ENCODE measurements at regions not wholly inside any gene's neighbourhood (a gene's known extent, or its start where the extent isn't known, plus 50 kb on each side); places are given as distances from the start of the nearest gene placed in this dataset.

- Histone ChIP-seq H3K27ac (ENCODE audit: low read length) (no peak overlapping the region), H3K79me2 (ENCODE audit: low read length) (no peaks in the 10 kb centered on the region), H2AFZ (ENCODE audit: low read length) (no peak overlapping the region), H3K36me3 (ENCODE audit: insufficient read depth, low read length) (no peaks in the 10 kb centered on the region), H3K4me3 (ENCODE audit: low read length) (no peak overlapping the region), H3K9ac (ENCODE audit: low read length) (no peak overlapping the region), H3K4me1 (ENCODE audit: low read length) (no peaks in the 10 kb centered on the region), H3K9me2 (replicated peaks; ENCODE audit: insufficient read depth, low read length) (no peaks in the 10 kb centered on the region), H3K4me2 (ENCODE audit: low read depth, low read length, poor library complexity, severe bottlenecking) (no peak overlapping the region), H3K9me3 (ENCODE audit: low read length) (no peaks in the 10 kb centered on the region), H4K20me1 (ENCODE audit: insufficient read depth, low read depth, low read length) (no peaks in the 10 kb centered on the region), H3K27me3 (ENCODE audit: low read length) (no peaks in the 10 kb centered on the region)
- DNase-seq = no peak
Observed at GRCh38 chr20:12891643-12892042, 117.1 kb upstream of the SPTLC3 start.

GRCh38 chr20:12893019-12893418 lies 115.8 kb upstream of the SPTLC3 start:
- no peaks in the 10 kb centered on the region for H3K79me2 ChIP-seq (ENCODE audit: low read length)
- no peaks in the 10 kb centered on the region for H3K27me3 ChIP-seq (ENCODE audit: low read length)
- H2AFZ ChIP-seq (ENCODE audit: low read length) = no peak overlapping the region
- no peak for DNase-seq
- H3K4me3 ChIP-seq (ENCODE audit: low read length) = no peak overlapping the region
- no peak overlapping the region for H3K27ac ChIP-seq (ENCODE audit: low read length)
- H3K9me3 ChIP-seq (ENCODE audit: low read length) = no peaks in the 10 kb centered on the region
- no peaks in the 10 kb centered on the region for H4K20me1 ChIP-seq (ENCODE audit: insufficient read depth, low read depth, low read length)
- H3K4me2 ChIP-seq (ENCODE audit: low read depth, low read length, poor library complexity, severe bottlenecking) = no peak overlapping the region
- H3K9ac ChIP-seq (ENCODE audit: low read length) = no peak overlapping the region
- H3K4me1 ChIP-seq (ENCODE audit: low read length) = no peaks in the 10 kb centered on the region
- H3K9me2 ChIP-seq (replicated peaks; ENCODE audit: insufficient read depth, low read length) = no peaks in the 10 kb centered on the region
- H3K36me3 ChIP-seq (ENCODE audit: insufficient read depth, low read length) = no peaks in the 10 kb centered on the region

GRCh38 chr20:12893653-12894052 lies 115.1 kb upstream of the SPTLC3 start:
- H3K9me2 ChIP-seq (replicated peaks; ENCODE audit: insufficient read depth, low read length) = no peaks in the 10 kb centered on the region
- H3K27ac ChIP-seq (ENCODE audit: low read length) = no peak overlapping the region
- no peak for DNase-seq
- H3K4me1 ChIP-seq (ENCODE audit: low read length) = no peaks in the 10 kb centered on the region
- no peak overlapping the region for H3K4me2 ChIP-seq (ENCODE audit: low read depth, low read length, poor library complexity, severe bottlenecking)
- no peak overlapping the region for H3K9ac ChIP-seq (ENCODE audit: low read length)
- H3K27me3 ChIP-seq (ENCODE audit: low read length) = no peaks in the 10 kb centered on the region
- no peaks in the 10 kb centered on the region for H3K79me2 ChIP-seq (ENCODE audit: low read length)
- H3K4me3 ChIP-seq (ENCODE audit: low read length) = no peak overlapping the region
- H3K9me3 ChIP-seq (ENCODE audit: low read length) = no peaks in the 10 kb centered on the region
- H3K36me3 ChIP-seq (ENCODE audit: insufficient read depth, low read length) = no peaks in the 10 kb centered on the region
- no peaks in the 10 kb centered on the region for H4K20me1 ChIP-seq (ENCODE audit: insufficient read depth, low read depth, low read length)
- no peak overlapping the region for H2AFZ ChIP-seq (ENCODE audit: low read length)

GRCh38 chr20:12894089-12894488 lies 114.7 kb upstream of the SPTLC3 start:
- Histone ChIP-seq H3K36me3 (ENCODE audit: insufficient read depth, low read length) (no peaks in the 10 kb centered on the region), H3K27ac (ENCODE audit: low read length) (no peak overlapping the region), H3K79me2 (ENCODE audit: low read length) (no peaks in the 10 kb centered on the region), H3K9ac (ENCODE audit: low read length) (no peak overlapping the region), H3K4me1 (ENCODE audit: low read length) (no peaks in the 10 kb centered on the region), H3K27me3 (ENCODE audit: low read length) (no peaks in the 10 kb centered on the region), H3K9me2 (replicated peaks; ENCODE audit: insufficient read depth, low read length) (no peaks in the 10 kb centered on the region), H2AFZ (ENCODE audit: low read length) (no peak overlapping the region), H3K9me3 (ENCODE audit: low read length) (no peaks in the 10 kb centered on the region), H3K4me3 (ENCODE audit: low read length) (no peak overlapping the region), H3K4me2 (ENCODE audit: low read depth, low read length, poor library complexity, severe bottlenecking) (no peak overlapping the region), H4K20me1 (ENCODE audit: insufficient read depth, low read depth, low read length) (no peaks in the 10 kb centered on the region)
- no peak for DNase-seq

- H3K27ac ChIP-seq (ENCODE audit: low read length) = no peak overlapping the region
- no peak overlapping the region for H2AFZ ChIP-seq (ENCODE audit: low read length)
- H3K79me2 ChIP-seq (ENCODE audit: low read length) = no peaks in the 10 kb centered on the region
- H3K36me3 ChIP-seq (ENCODE audit: insufficient read depth, low read length) = no peaks in the 10 kb centered on the region
- no peak overlapping the region for H3K9ac ChIP-seq (ENCODE audit: low read length)
- H3K9me2 ChIP-seq (replicated peaks; ENCODE audit: insufficient read depth, low read length) = no peaks in the 10 kb centered on the region
- no peak overlapping the region for H3K4me3 ChIP-seq (ENCODE audit: low read length)
- H3K4me2 ChIP-seq (ENCODE audit: low read depth, low read length, poor library complexity, severe bottlenecking) = no peak overlapping the region
- DNase-seq = no peak
- H3K9me3 ChIP-seq (ENCODE audit: low read length) = no peaks in the 10 kb centered on the region
- no peaks in the 10 kb centered on the region for H3K4me1 ChIP-seq (ENCODE audit: low read length)
- H3K27me3 ChIP-seq (ENCODE audit: low read length) = no peaks in the 10 kb centered on the region
- H4K20me1 ChIP-seq (ENCODE audit: insufficient read depth, low read depth, low read length) = no peaks in the 10 kb centered on the region
Observed at GRCh38 chr20:12896180-12896579, 112.6 kb upstream of the SPTLC3 start.

- H3K27me3 ChIP-seq (ENCODE audit: low read length) = no peaks in the 10 kb centered on the region
- H3K4me1 ChIP-seq (ENCODE audit: low read length) = no peaks in the 10 kb centered on the region
- no peaks in the 10 kb centered on the region for H3K36me3 ChIP-seq (ENCODE audit: insufficient read depth, low read length)
- no peak overlapping the region for H3K9ac ChIP-seq (ENCODE audit: low read length)
- H3K79me2 ChIP-seq (ENCODE audit: low read length) = no peaks in the 10 kb centered on the region
- H3K4me3 ChIP-seq (ENCODE audit: low read length) = no peak overlapping the region
- H3K9me3 ChIP-seq (ENCODE audit: low read length) = no peaks in the 10 kb centered on the region
- H4K20me1 ChIP-seq (ENCODE audit: insufficient read depth, low read depth, low read length) = no peaks in the 10 kb centered on the region
- no peak overlapping the region for H2AFZ ChIP-seq (ENCODE audit: low read length)
- no peak for DNase-seq
- no peak overlapping the region for H3K27ac ChIP-seq (ENCODE audit: low read length)
- H3K9me2 ChIP-seq (replicated peaks; ENCODE audit: insufficient read depth, low read length) = no peaks in the 10 kb centered on the region
- no peak overlapping the region for H3K4me2 ChIP-seq (ENCODE audit: low read depth, low read length, poor library complexity, severe bottlenecking)
Observed at GRCh38 chr20:12902992-12903391, 105.8 kb upstream of the SPTLC3 start.

- no peaks in the 10 kb centered on the region for H3K27me3 ChIP-seq (ENCODE audit: low read length)
- H3K4me1 ChIP-seq (ENCODE audit: low read length) = no peaks in the 10 kb centered on the region
- DNase-seq = no peak
- H3K27ac ChIP-seq (ENCODE audit: low read length) = no peak overlapping the region
- H2AFZ ChIP-seq (ENCODE audit: low read length) = no peak overlapping the region
- H3K36me3 ChIP-seq (ENCODE audit: insufficient read depth, low read length) = no peaks in the 10 kb centered on the region
- no peaks in the 10 kb centered on the region for H4K20me1 ChIP-seq (ENCODE audit: insufficient read depth, low read depth, low read length)
- H3K79me2 ChIP-seq (ENCODE audit: low read length) = no peaks in the 10 kb centered on the region
- no peak overlapping the region for H3K4me3 ChIP-seq (ENCODE audit: low read length)
- H3K4me2 ChIP-seq (ENCODE audit: low read depth, low read length, poor library complexity, severe bottlenecking) = no peak overlapping the region
- no peak overlapping the region for H3K9ac ChIP-seq (ENCODE audit: low read length)
- H3K9me3 ChIP-seq (ENCODE audit: low read length) = no peaks in the 10 kb centered on the region
- H3K9me2 ChIP-seq (replicated peaks; ENCODE audit: insufficient read depth, low read length) = no peaks in the 10 kb centered on the region
Observed at GRCh38 chr20:12906361-12906760, 102.4 kb upstream of the SPTLC3 start.

GRCh38 chr20:12911372-12911771 lies 97.4 kb upstream of the SPTLC3 start:
- H3K36me3 ChIP-seq (ENCODE audit: insufficient read depth, low read length) = no peaks in the 10 kb centered on the region
- H3K4me1 ChIP-seq (ENCODE audit: low read length) = no peaks in the 10 kb centered on the region
- H4K20me1 ChIP-seq (ENCODE audit: insufficient read depth, low read depth, low read length) = no peaks in the 10 kb centered on the region
- H3K27ac ChIP-seq (ENCODE audit: low read length) = no peak overlapping the region
- H2AFZ ChIP-seq (ENCODE audit: low read length) = no peak overlapping the region
- DNase-seq = no peak
- no peak overlapping the region for H3K4me3 ChIP-seq (ENCODE audit: low read length)
- no peaks in the 10 kb centered on the region for H3K27me3 ChIP-seq (ENCODE audit: low read length)
- no peaks in the 10 kb centered on the region for H3K9me3 ChIP-seq (ENCODE audit: low read length)
- H3K4me2 ChIP-seq (ENCODE audit: low read depth, low read length, poor library complexity, severe bottlenecking) = no peak overlapping the region
- H3K79me2 ChIP-seq (ENCODE audit: low read length) = no peaks in the 10 kb centered on the region
- H3K9me2 ChIP-seq (replicated peaks; ENCODE audit: insufficient read depth, low read length) = no peaks in the 10 kb centered on the region
- H3K9ac ChIP-seq (ENCODE audit: low read length) = no peak overlapping the region

- Histone ChIP-seq H3K4me2 (ENCODE audit: low read depth, low read length, poor library complexity, severe bottlenecking) (no peak overlapping the region), H3K27me3 (ENCODE audit: low read length) (no peaks in the 10 kb centered on the region), H3K9ac (ENCODE audit: low read length) (no peak overlapping the region), H3K4me1 (ENCODE audit: low read length) (no peaks in the 10 kb centered on the region), H4K20me1 (ENCODE audit: insufficient read depth, low read depth, low read length) (no peaks in the 10 kb centered on the region), H3K27ac (ENCODE audit: low read length) (no peak overlapping the region), H2AFZ (ENCODE audit: low read length) (no peak overlapping the region), H3K79me2 (ENCODE audit: low read length) (no peaks in the 10 kb centered on the region), H3K9me3 (ENCODE audit: low read length) (no peaks in the 10 kb centered on the region), H3K9me2 (replicated peaks; ENCODE audit: insufficient read depth, low read length) (no peaks in the 10 kb centered on the region), H3K4me3 (ENCODE audit: low read length) (no peak overlapping the region), H3K36me3 (ENCODE audit: insufficient read depth, low read length) (no peaks in the 10 kb centered on the region)
- no peak for DNase-seq
Observed at GRCh38 chr20:12913781-12914443, 94.9 kb upstream of the SPTLC3 start.
